ENCODE measurements at regions not wholly inside any gene's neighbourhood (a gene's known extent, or its start where the extent isn't known, plus 50 kb on each side); places are given as distances from the start of the nearest gene placed in this dataset.

GRCh38 chr2:192558637-192559036, 363.9 kb upstream of the TMEFF2 start (continued):
- no peak for TF ChIP-seq CHD1 (IDR thresholded peaks at IDR 0.05; ENCODE audit: low read depth, low read length)
- TF ChIP-seq SIN3A (conservative IDR thresholded peaks at IDR 0.05 in 1 of 2, IDR thresholded peaks at IDR 0.05 in 1 of 2; ENCODE audit: low read depth in 1 of 2, low read length in 2 of 2), result no peak
- no peak for TF ChIP-seq POU5F1 (IDR thresholded peaks at IDR 0.05; ENCODE audit: low read depth, low read length)
- TF ChIP-seq YY1 (IDR thresholded peaks at IDR 0.05; ENCODE audit: low read depth, low read length), result no peak
- no peak for TF ChIP-seq CBX8 (IDR thresholded peaks at IDR 0.05; ENCODE audit: borderline replicate concordance, low read depth, low read length)
- TF ChIP-seq RNF2 (IDR thresholded peaks at IDR 0.05; ENCODE audit: borderline replicate concordance, low read depth, low read length, missing control alignments, poor library complexity, severe bottlenecking), result no peak
